Fibroblast of lung (primary cell): ENCODE measurements at regions not wholly inside any gene's neighbourhood (a gene's known extent, or its start where the extent isn't known, plus 50 kb on each side); places are given as distances from the start of the nearest gene placed in this dataset.

Source experiments
- CTCF ChIP-seq, 2 donors: IDR thresholded peaks in 1 of 2; conservative IDR thresholded peaks in 1 of 2; 1 replicate in 1 of 2; 2 replicates in 1 of 2; pipeline ENCODE4 v1.5.1; 2011 to 2012; ENCODE audit warnings: low read length in 2 of 2, control low read depth in 1 of 2, inconsistent platforms in 1 of 2, low read depth in 1 of 2, mild to moderate bottlenecking in 1 of 2
- EZH2 ChIP-seq: IDR thresholded peaks from 2 replicates; pipeline ENCODE4 v1.5.1; 2012; ENCODE audit warnings: low read length, control low read depth, mild to moderate bottlenecking; ENCODE audit errors: missing control alignments

GRCh38 chr3:110101361-110101760, 764.0 kb upstream of the DPPA4 start:
- no peak for TF ChIP-seq CTCF (conservative IDR thresholded peaks at IDR 0.05 in 1 of 2, IDR thresholded peaks at IDR 0.05 in 1 of 2; ENCODE audit: low read depth in 1 of 2, low read length in 2 of 2)
- TF ChIP-seq EZH2: no peak
